HG02970 (cell line): ENCODE measurements at regions not wholly inside any gene's neighbourhood (a gene's known extent, or its start where the extent isn't known, plus 50 kb on each side); places are given as distances from the start of the nearest gene placed in this dataset.

Experiments
- ATAC-seq: cut with Tn5 transposase; IDR thresholded peaks from one replicate; pipeline ENCODE4 v1.9.1; 2021; ENCODE audit warnings: mild to moderate bottlenecking, moderate library complexity, moderate number of reproducible peaks; ENCODE audit not compliant: unreplicated experiment, low FRiP score

DNA sequence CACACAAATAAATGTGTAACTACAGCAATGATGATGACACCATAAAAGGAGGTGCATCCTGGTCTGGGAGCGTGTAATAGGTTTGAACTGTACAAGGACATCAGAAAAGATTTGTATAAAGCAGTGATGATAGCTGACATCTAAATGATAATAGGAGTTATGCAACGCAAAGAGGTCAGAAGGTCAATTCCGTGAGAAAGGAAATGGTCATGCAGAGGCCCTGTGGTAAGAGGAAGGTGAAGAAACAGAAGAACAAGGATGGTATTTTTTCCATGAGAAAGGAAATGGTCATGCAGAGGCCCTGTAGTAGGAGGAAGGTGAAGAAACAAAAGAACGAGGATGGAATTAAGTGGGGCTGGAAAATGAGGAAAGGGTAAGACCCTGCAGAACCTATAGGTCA lies 106.7 kb upstream of the TMPO start:
- no peak for ATAC-seq

DNA sequence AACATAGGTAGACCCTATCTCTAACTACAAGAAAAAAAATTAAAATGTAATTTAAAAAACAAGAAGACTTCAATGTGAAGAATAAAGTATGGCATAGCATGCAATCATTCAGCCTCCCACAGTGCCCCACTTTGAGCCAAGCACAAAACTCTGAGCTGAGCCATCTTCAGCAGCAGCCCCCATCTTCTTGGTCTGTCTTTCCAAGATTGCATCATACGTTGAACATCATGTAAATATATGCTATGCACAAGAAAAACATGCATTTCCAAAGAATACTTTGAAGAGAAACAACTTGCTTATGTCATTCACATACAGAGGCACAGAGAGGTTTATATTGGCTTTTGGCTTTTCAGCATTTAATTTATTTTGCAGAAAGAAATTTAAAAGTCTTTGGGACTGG lies 105.8 kb upstream of the TMPO start:
- no peak for ATAC-seq

DNA sequence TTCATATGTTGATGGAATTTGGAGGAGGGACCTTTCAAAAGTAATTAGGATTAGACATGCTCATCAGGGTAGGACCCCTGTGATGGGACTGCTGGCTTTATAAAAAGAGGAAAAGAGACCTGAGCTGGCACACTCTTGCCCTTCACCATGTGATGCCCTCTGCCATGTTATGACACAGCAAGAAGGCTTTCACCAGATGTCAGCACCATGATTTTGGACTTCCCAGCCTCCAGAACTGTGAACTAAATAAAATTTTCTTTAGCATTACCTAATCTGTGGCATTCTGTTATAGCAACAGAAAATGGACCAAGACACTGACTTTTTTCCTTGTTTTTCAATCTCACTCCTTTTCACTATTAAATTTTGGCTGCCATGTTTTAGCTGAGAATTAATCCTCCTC lies 105.0 kb upstream of the TMPO start:
- no peak for ATAC-seq

DNA sequence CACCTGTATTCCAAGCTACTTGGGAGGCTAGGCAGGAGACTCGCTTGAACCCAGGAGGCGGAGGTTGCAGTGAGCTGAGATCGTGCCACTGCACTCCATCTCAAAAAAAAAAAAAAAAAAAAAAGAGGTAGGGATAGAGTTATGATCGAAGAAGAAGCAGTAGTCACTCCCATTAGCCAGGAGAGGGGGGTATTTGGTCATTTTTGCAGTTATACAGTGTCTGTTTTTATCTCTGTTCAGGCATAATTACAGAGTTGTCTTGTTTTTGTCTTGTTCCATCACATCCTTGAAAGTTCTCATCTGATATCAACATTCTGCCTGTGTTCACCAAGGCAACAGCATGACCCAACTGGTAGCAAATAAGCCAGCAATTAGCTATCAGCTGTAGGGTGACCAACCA lies 98.5 kb upstream of the TMPO start:
- ATAC-seq, result no peak

DNA sequence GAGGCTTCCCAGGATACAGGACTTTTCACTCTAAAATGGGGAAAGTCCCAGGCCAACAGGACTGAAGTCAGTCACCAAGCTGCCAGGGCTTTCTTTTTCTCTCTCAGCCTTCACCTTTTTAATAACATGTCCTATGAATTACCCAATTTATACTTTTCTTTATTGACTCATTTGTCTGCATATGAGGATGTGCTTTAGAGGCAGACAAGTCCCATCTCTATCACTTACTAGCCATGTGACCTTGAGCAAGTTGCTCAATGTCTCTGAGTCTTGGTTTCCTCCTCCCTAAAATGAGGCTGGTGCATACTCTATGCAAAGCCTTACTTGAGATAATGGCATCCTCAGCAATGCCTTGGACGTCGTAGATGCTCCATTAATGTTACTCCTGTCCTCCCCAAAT lies 98.1 kb upstream of the TMPO start:
- no peak for ATAC-seq

DNA sequence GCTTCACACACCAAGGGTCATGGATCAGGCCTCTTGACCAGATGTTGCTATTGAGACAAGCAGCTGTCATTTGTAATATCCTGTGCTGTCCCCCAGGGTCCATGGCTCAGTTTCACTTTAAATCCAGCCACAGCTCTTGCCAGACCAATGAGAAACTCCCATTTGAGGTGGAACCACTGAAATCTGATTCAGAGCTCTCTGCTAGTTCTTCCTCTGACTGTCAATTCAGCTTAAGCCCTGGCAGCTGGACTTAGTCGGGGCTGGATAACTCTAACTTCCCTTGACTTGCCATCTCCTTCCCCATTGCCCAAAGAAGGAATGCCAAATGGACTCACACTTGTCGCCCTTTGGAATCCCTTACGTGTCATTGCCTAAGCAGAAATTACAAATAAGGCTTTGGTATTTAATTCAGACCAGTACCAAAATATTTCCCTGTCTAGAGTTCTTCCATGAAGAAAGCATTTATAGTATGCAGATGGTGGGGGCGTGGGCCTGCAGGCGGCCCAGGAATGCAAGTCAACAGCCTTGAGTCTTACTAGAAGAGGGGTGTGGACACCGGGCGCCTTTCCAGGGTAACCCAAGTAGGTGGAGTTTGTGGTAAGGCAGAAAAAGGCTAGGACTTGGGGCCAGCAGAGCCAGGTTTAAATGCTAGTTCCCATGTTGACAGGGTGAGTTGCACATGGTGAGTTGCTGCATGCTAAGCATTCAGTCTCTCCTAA lies 96.9 kb upstream of the TMPO start:
- peak; percentile 64 for ATAC-seq

DNA sequence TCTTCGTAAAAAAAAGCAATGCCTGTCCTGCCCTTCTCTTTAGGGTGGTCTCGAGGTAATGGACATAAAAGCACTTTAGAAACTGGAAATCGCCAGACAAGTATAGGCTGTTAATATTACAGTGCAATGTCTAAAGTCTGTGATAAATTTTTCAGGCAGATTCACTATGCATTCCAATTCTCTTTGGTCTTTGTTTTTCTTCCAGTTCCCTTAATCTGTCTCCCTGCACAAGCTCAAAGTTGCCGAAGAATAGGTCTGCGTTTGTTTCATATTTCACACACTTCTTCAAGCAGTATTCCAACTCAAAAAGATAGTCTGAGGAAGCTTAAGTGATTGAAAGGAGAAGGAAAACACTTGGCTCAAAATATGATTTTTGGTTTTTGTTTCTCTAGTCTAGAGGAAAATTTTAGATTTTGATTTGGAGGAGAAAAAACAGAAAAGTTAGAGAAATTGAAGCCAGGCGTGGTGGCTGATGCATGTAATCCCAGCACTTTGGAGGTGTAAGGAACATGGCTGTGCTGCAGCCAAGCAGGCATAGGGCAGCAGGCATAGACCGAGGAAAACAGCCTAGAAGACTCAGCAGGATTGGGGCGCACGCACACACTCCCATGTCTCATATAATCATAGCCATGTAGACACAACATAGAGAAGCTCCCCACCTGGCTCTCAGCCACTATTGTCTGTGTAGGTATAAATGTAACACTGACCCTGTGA lies 96.2 kb upstream of the TMPO start:
- no peak for ATAC-seq

DNA sequence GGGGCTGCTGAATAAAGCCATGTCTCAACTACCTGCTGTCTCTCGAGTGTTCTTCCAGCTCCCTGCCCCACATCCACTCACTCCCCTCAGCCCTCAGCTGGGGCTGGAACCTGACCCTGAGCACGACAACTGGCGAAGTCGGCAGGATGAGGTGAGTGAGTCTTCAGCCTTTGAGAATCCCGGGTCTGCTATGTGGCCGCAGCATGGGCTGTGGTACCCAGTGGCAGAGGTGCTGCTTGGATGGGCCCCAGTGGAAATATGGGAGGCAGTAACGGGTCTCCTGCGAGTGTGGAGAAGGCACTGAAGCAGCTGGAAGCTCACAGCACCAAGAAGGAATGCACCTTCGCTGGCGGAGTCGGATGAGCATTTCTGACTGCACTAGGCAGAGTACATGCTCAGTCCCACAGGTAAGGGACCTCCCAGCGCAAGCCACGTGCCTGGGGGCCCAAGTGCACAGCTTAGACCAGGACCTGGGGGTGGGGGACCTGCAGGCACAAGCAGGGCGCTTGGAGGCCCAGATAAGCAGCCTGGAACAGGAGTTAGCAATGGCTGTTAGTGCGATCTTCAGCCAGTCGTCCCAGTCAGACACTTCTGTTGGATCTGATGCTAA lies 95.5 kb upstream of the TMPO start:
- ATAC-seq, result no peak

DNA sequence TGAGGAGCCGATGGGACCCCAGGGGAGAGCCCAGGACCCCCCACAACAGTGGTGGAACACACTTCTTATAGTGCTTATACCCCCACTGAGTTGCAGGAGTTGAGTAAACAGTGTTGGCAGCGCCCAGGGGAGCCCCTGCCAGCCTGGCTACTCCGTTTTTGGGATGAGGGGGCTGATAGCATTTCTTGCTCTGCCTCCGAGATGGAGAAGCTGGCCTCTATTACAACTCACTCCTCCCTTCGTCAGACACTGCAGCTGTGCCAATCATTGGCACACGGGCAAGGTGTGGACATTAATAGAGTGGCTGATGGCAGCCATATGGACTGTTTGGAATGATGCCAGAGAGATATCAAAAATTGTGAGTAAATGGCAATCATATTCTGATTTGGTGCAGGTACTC lies 94.9 kb upstream of the TMPO start:
- no peak for ATAC-seq

DNA sequence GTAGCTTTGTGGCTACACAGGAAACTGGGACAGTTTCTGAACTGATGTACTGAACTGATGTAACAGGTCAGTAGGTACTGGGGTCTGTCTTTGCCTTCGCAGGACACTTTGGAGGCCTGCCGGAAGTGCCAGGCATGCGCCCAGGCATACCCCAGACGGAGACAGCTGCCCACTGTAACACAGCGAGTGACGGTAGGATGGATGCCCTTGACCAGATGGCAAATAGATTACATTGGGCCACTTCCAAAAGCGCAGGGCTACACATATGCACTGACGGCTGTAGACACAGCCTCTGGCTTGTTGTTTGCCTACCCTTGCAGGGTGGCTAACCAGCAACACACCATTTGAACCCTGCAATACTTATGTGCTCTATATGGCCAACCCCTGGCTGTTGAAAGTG lies 94.1 kb upstream of the TMPO start:
- no peak for ATAC-seq

DNA sequence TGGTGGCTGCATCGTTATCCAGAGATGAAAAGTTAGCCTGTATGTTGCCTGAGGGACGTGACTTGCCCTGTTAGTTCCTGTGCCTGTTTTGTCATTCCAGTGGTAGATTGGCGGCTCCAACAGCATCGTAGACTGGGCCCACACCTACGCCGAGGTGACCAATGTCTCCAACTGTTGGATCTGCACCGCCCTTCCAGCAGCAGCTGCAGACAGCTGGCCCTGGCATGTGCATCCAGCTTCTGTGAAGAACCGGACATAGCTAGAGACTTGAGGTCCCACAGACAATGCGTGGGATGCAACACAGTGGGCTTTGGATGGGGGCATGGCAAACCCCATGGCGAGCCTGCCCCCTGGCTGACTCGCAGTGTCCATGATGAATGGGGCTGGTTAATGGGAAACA lies 93.0 kb upstream of the TMPO start:
- no peak for ATAC-seq

DNA sequence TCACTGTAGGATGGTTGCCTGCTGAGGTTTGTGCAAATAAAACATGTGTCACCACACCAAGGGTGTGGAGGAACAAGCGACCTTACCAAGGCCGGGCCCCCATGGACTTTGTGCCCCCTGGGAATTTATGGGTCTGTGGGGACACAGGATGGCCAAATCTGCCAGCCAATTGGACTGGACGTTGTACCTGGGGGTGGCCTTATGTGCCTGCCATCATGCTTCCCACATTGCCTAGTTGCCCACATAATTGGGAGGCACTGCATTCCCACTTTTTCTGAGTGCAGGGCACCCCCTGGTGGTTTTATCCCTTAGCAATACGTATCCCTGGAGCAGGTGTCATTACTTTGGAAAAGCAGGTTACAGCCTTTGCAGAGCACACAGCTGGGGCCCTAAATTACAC lies 92.6 kb upstream of the TMPO start:
- no peak for ATAC-seq

DNA sequence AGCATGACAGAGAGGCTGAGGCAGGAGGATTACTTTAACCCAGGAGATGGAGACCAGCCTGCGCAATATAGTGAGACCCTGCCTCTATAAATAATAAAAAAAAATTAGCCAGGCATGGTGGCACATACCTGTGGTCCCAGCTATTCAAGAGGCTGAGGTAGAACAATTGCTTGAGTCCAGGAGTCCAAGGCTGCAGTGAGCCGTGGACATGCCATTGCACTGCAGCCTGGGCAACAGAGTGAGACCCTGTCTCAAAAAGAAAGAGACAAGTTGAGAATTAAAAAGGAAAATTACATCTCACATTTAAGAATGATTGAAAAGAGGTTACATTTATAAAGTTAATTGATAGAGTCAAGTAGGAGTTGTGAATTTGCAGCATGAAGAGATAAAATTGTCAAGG lies 91.4 kb upstream of the TMPO start:
- no peak for ATAC-seq

DNA sequence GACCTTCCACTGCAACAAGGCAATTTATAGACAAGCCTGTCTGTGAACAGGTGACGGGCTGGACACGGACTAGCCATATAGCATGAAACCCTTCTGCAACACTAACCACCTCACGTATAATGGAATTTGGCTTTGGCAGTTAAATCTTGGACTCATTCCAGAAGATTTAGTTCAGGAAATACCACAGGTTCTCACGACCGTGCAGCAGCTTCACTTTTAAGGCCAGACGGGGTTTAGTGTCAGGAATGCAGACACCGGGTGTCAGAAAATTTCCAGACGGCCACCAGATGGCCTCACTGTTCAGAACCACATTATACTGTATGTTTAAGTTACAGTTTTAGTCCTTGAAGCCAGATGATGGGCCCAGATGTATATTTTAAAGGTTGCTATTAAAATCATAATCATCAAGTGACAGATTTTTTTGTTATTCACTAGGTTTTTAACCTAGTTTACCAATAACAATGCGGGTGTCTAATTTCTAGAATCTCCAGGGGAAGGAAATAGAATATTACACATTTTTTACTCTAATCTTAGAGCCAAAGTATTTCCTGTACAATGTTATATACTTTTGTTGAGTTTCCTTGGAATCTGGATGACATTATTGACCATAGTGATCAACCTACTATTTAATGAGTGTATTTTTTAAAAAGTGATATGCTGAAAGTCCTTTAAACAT lies 90.5 kb upstream of the TMPO start:
- ATAC-seq, result no peak

DNA sequence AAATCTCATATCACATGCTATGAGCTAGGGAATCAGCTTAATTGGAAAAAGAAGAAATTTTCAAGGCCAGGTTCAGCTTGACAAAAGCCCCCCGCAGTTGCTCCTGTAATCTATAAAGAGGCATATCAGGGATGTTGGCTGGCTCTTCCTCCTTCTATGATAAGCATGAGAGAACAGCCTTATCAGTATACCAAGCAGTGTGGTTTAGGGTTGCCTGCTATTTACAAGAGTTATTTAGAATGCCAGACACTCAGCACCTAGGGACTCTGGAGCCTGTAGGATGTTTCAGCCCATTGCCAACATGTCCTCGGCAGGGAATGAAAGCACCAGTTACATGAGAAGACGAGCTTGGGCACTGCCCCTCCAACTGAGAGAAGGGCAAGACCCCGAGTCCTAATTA lies 89.5 kb upstream of the TMPO start:
- ATAC-seq, result no peak

DNA sequence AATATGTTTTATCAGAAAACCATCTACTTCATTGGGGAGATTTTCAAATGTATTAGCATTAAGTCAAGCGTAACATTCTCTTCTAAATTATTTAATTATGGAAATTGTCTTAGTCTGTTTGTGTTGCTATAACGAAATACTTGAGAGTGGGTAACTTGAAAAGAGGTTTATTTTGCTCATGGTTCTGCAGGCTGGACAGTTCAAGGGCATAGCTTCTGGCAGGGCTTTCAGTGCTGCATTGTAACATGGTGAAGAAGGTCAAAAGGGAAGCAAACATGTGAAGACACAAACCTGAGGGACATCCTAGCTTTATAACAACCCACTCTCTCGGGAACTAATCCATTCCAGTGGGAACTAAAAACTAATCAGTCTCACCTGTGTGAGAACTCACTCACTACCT lies 84.3 kb upstream of the TMPO start:
- ATAC-seq, result no peak

DNA sequence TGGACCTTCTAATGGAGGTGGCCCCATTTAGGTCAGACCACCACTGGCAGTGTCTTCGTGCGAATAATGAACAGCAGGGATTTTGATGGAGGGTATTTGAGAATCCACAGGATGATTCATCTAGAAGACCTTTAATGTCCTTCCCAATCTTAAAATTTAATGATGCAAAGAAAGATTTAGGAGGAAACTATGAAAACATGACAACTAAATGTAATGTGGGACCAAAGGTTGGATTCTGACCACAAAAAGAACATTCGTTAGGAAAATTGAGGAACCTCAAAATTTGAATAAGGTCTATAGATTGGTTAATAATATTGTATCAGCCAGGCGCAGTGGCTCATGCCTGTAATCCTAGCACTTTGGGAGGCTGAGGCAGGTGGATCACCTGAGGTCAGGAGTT lies 78.2 kb upstream of the TMPO start:
- no peak for ATAC-seq

DNA sequence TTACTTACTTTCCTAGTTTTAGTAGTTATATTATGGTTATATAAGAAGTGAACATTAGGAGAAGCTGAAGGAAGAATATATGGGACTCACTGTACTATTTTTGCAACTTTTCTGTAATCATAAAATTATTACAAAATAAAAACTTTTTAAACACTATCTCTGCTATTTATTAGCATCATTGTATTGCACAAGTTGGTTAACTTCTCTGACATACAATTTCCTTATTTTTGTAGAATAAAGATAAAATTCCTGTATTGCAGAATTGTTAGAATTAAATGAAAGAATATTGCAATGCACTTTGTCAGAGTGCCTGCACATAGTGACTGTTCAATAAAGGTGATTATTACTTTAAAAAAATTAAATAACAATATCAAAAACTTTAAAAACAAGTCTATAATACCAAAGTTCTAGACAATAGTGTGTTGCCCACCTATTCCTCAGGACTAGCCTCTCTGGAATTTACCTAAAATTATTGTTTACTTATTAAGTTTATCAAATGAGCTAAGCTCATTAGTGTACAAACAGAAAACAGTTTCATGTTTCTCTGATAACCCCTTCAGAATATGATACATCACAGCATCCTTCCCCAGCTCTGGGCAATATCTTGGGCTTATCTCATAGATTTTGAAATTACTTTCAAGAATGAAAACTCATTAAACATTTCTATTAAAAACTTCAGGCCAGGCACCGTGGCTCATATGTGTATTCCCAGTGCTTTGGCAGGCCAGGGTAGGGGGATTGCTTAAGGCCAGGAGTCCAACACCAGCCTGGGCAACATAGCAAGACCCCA lies 77.4 kb upstream of the TMPO start:
- ATAC-seq, result no peak

DNA sequence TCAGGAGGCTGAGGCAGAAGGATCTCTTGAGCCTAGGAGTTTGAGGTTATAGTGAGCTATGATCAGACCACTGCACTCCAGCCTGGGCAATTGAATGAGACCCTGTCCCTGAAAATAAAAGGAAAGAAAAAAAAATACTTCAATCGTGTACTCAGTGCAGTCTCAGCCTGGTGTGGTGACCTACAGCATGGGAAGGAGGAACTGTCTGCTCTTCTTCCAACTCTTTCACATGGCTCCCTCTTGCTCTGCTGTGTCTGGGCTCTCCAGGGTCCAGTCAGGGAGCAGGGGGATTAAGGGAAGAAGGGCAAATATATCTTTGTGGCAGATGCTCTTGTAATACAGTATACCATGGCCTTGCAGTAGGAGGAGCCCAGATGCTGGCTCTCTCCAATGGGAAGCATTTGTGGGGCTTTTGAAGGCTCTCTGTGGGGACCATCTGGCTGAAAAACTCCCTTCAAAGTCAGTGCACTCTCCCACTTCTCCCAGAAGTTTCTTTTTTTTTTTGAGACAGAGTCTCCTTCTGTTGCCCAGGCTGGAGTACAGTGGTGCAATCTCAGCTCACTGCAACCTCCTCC lies 76.6 kb upstream of the TMPO start:
- no peak for ATAC-seq

DNA sequence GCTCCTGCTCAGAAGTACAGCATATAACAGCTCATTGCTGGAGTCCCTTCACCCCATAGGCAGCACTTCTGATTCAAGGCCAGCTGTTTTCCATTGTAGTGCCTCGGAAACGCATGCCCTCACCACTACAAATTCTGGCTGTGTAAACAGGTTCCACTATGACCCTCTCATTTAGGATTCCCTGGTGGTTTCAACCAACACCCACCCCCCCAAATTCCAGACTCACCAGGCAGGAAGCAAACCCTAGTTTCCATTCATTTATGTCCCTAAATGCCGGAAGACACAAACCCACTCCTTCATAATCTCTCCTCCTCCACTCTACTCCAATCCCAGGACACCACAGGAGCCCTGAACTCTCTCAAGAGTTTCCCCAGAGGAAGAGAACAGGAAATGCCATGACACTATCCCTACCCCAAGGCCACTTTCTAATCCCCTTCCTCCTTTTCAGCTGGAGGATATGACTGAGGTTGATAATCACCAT lies 75.9 kb upstream of the TMPO start:
- no peak for ATAC-seq
